ENCODE measurements at regions not wholly inside any gene's neighbourhood (a gene's known extent, or its start where the extent isn't known, plus 50 kb on each side); places are given as distances from the start of the nearest gene placed in this dataset.

- TF ChIP-seq IRX3 (CRISPR knock-in tag; IDR thresholded peaks at IDR 0.05; ENCODE audit: borderline replicate concordance, low read depth) (no peak), FOXO4 (CRISPR knock-in tag; conservative IDR thresholded peaks at IDR 0.05) (no peak)
Observed at GRCh38 chr7:106583100-106583499, 77.9 kb downstream of the CCDC71L start.

Measured in HepG2 (cell line).